LNCAP (cell line): ENCODE measurements at regions not wholly inside any gene's neighbourhood (a gene's known extent, or its start where the extent isn't known, plus 50 kb on each side); places are given as distances from the start of the nearest gene placed in this dataset.

Source experiments
- CTCF ChIP-seq: fragments of 450-650 bp; IDR thresholded peaks from 2 replicates; pipeline ENCODE4 v1.5.1; 2017; ENCODE audit warnings: mild to moderate bottlenecking

- no peak for TF ChIP-seq CTCF
These were observed 1519.8 kb downstream of the ARAP2 start for GRCh38 chr4:34724491-34724890.

- no peak for TF ChIP-seq CTCF
These were observed 1513.2 kb downstream of the ARAP2 start for GRCh38 chr4:34731070-34731469.

GRCh38 chr4:34732176-34732950, 1512.0 kb downstream of the ARAP2 start:
- no peak for TF ChIP-seq CTCF

GRCh38 chr4:34733185-34733941, 1511.0 kb downstream of the ARAP2 start:
- no peak for TF ChIP-seq CTCF

GRCh38 chr4:34766935-34767334, 1477.4 kb downstream of the ARAP2 start:
- TF ChIP-seq CTCF: peak; percentile 56

GRCh38 chr4:34767407-34767806, 1476.9 kb downstream of the ARAP2 start:
- no peak for TF ChIP-seq CTCF

- no peak for TF ChIP-seq CTCF
These were observed 1472.7 kb downstream of the ARAP2 start for GRCh38 chr4:34771632-34772031.
